Stomach (tissue), 4 donors: ENCODE measurements at regions not wholly inside any gene's neighbourhood (a gene's known extent, or its start where the extent isn't known, plus 50 kb on each side); places are given as distances from the start of the nearest gene placed in this dataset.

ENCODE experiments used
- POLR2A ChIP-seq, 4 donors: fragments of 450-650 bp; IDR thresholded peaks; one replicate each; pipeline ENCODE4 v1.6.1; 2016; ENCODE audit warnings: antibody characterized with exemption in 4 of 4, control low read depth in 2 of 4, mild to moderate bottlenecking in 1 of 4, moderate library complexity in 1 of 4
- POLR2AphosphoS5 ChIP-seq, 3 donors: sonication (generic); formaldehyde crosslinking; IDR thresholded peaks; one replicate each; pipeline ENCODE4 v1.6.1; 2016; ENCODE audit warnings: antibody characterized with exemption in 3 of 3
- TF ChIP-seq, protein P1 (sequence below), 7 experiments: fragments of 450-650 bp in 4 of 7; fragments of 200-600 bp in 3 of 7; sonication (generic) in 3 of 7; IDR thresholded peaks; one replicate each; pipeline ENCODE4 v1.5.1; 2016 to 2019; ENCODE audit warnings: antibody characterized with exemption in 7 of 7, control low read depth in 2 of 7, mild to moderate bottlenecking in 1 of 7

DNA sequence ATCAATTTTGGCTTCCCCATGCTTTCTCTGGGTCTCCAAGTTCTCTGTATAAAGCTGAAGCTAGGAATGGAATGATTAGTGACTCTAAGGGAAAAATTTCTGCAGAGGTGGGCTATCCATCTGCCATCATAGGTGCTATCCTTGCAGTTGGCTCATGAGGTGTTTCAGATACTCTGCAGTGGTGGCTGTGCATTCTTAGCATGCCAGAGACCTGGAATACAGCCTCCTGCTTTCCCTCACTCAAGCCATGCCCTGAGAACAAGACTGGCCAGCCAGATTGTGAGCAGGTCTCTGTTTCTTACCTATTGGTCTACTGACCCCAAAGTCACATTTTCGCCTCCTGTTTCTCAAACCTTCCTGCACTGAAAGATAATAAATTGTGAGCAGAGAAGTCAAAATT is 719.6 kb downstream of the CCSER2 start:
- TF ChIP-seq POLR2A (IDR thresholded peaks at IDR 0.05) (no peak), POLR2AphosphoS5 (IDR thresholded peaks at IDR 0.05) (no peak)
- TF ChIP-seq, protein P1, sequence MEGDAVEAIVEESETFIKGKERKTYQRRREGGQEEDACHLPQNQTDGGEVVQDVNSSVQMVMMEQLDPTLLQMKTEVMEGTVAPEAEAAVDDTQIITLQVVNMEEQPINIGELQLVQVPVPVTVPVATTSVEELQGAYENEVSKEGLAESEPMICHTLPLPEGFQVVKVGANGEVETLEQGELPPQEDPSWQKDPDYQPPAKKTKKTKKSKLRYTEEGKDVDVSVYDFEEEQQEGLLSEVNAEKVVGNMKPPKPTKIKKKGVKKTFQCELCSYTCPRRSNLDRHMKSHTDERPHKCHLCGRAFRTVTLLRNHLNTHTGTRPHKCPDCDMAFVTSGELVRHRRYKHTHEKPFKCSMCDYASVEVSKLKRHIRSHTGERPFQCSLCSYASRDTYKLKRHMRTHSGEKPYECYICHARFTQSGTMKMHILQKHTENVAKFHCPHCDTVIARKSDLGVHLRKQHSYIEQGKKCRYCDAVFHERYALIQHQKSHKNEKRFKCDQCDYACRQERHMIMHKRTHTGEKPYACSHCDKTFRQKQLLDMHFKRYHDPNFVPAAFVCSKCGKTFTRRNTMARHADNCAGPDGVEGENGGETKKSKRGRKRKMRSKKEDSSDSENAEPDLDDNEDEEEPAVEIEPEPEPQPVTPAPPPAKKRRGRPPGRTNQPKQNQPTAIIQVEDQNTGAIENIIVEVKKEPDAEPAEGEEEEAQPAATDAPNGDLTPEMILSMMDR (IDR thresholded peaks at IDR 0.05) = no peak
